Smooth muscle cell (in vitro differentiated cells): ENCODE measurements at regions not wholly inside any gene's neighbourhood (a gene's known extent, or its start where the extent isn't known, plus 50 kb on each side); places are given as distances from the start of the nearest gene placed in this dataset.

Experiments used
- DNase-seq: peaks from one replicate; lab custom pipeline; 2025; ENCODE audit not compliant: unreplicated experiment; lab: John Stamatoyannopoulos, UW
- H2AFZ ChIP-seq: fragments of 200-600 bp; sonication (generic); 2 replicates; pipeline ENCODE4 v1.6.0; 2016; ENCODE audit warnings: antibody characterized with exemption, low read depth, mild to moderate bottlenecking
- H3F3A ChIP-seq: fragments of 200-600 bp; sonication (generic); 2 replicates; pipeline ENCODE4 v1.6.0; 2017; ENCODE audit warnings: antibody characterized with exemption, low read depth
- H3K27ac ChIP-seq: fragments of 200-600 bp; sonication (generic); 2 replicates; pipeline ENCODE4 v1.5.1; 2016; ENCODE audit warnings: low read depth, mild to moderate bottlenecking
- H3K27me3 ChIP-seq: fragments of 200-600 bp; sonication (generic); 2 replicates; pipeline ENCODE4 v1.6.1; 2016; ENCODE audit warnings: low read depth, mild to moderate bottlenecking
- H3K36me3 ChIP-seq: fragments of 200-600 bp; sonication (generic); 2 replicates; pipeline ENCODE4 v1.5.1; 2016; ENCODE audit warnings: low read depth
- H3K4me1 ChIP-seq: fragments of 200-600 bp; sonication (generic); 2 replicates; pipeline ENCODE4 v1.5.1; 2016; ENCODE audit warnings: low read depth
- H3K4me2 ChIP-seq: fragments of 200-600 bp; sonication (generic); 2 replicates; pipeline ENCODE4 v1.6.0; 2016; ENCODE audit warnings: mild to moderate bottlenecking
- H3K4me3 ChIP-seq: fragments of 200-600 bp; sonication (generic); 2 replicates; pipeline ENCODE4 v1.5.1; 2016; ENCODE audit warnings: mild to moderate bottlenecking
- H3K79me2 ChIP-seq: fragments of 200-600 bp; sonication (generic); 2 replicates; pipeline ENCODE4 v1.6.0; 2016; ENCODE audit warnings: low read depth, mild to moderate bottlenecking
- H3K9ac ChIP-seq: fragments of 200-600 bp; sonication (generic); 2 replicates; pipeline ENCODE4 v1.6.0; 2016; ENCODE audit warnings: low read depth
- H3K9me3 ChIP-seq: fragments of 200-600 bp; sonication (generic); replicated peaks from 2 replicates; pipeline ENCODE4 v1.5.1; 2016; ENCODE audit warnings: low read depth
- H4K20me1 ChIP-seq: fragments of 200-600 bp; sonication (generic); 2 replicates; pipeline ENCODE4 v1.6.0; 2016; ENCODE audit warnings: low read depth
- CTCF ChIP-seq: fragments of 200-600 bp; sonication (generic); IDR thresholded peaks from 2 replicates; pipeline ENCODE4 v1.5.1; 2017; ENCODE audit warnings: borderline replicate concordance, mild to moderate bottlenecking, antibody characterized with exemption; ENCODE audit not compliant: insufficient read depth, poor library complexity, severe bottlenecking
- WGBS: methylation state at CpG from one replicate; pipeline ENCODE4 v1.1.7; 2016; ENCODE audit warnings: low lambda C conversion rate; 5-methylcytosine and 5-hydroxymethylcytosine counted together

GRCh38 chr3:164687902-164688301 lies 390.4 kb downstream of the SI start:
- DNase-seq, result no peak
- H3K36me3 ChIP-seq, result no peaks in the 10 kb centered on the region
- H4K20me1 ChIP-seq, result no peaks in the 10 kb centered on the region
- WGBS, result 80% methylated on average over 1 of the region's 1 CpG
- TF ChIP-seq CTCF, result no peak
- no peaks in the 10 kb centered on the region for H3K79me2 ChIP-seq
- H2AFZ ChIP-seq, result no peak overlapping the region
- H3K27ac ChIP-seq, result no peak overlapping the region
- H3K27me3 ChIP-seq, result no peaks in the 10 kb centered on the region
- no peak overlapping the region for H3K4me2 ChIP-seq
- no peaks in the 10 kb centered on the region for H3F3A ChIP-seq
- no peak overlapping the region for H3K9ac ChIP-seq
- no peaks in the 10 kb centered on the region for H3K4me1 ChIP-seq
- no peak overlapping the region for H3K4me3 ChIP-seq
- no peaks in the 10 kb centered on the region for H3K9me3 ChIP-seq

GRCh38 chr3:164687211-164687610 lies 391.1 kb downstream of the SI start:
- H3K4me3 ChIP-seq, result no peak overlapping the region
- 94% methylated on average over 3 of the region's 3 CpGs for WGBS
- no peaks in the 10 kb centered on the region for H3K9me3 ChIP-seq
- no peaks in the 10 kb centered on the region for H3K36me3 ChIP-seq
- no peaks in the 10 kb centered on the region for H3K27me3 ChIP-seq
- no peaks in the 10 kb centered on the region for H3K4me1 ChIP-seq
- H3K4me2 ChIP-seq, result no peak overlapping the region
- H4K20me1 ChIP-seq, result no peaks in the 10 kb centered on the region
- H3K27ac ChIP-seq, result no peak overlapping the region
- H3K79me2 ChIP-seq, result no peaks in the 10 kb centered on the region
- DNase-seq, result no peak
- no peak for TF ChIP-seq CTCF
- H2AFZ ChIP-seq, result no peak overlapping the region
- H3K9ac ChIP-seq, result no peak overlapping the region
- no peaks in the 10 kb centered on the region for H3F3A ChIP-seq

- H3K4me2 ChIP-seq, result no peak overlapping the region
- no peak for TF ChIP-seq CTCF
- H3K9ac ChIP-seq, result no peak overlapping the region
- no peaks in the 10 kb centered on the region for H3K9me3 ChIP-seq
- no peak overlapping the region for H2AFZ ChIP-seq
- H3K36me3 ChIP-seq, result no peaks in the 10 kb centered on the region
- H4K20me1 ChIP-seq, result no peaks in the 10 kb centered on the region
- no peak overlapping the region for H3K27ac ChIP-seq
- no peaks in the 10 kb centered on the region for H3K27me3 ChIP-seq
- no peaks in the 10 kb centered on the region for H3K4me1 ChIP-seq
- H3K4me3 ChIP-seq, result no peak overlapping the region
- no peaks in the 10 kb centered on the region for H3K79me2 ChIP-seq
- H3F3A ChIP-seq, result no peaks in the 10 kb centered on the region
- no peak for DNase-seq
- WGBS, result 68% methylated on average over 3 of the region's 3 CpGs
Observed at GRCh38 chr3:164683489-164683888, 394.8 kb downstream of the SI start.

- H3K27me3 ChIP-seq, result no peaks in the 10 kb centered on the region
- H3K79me2 ChIP-seq, result no peaks in the 10 kb centered on the region
- H3K9me3 ChIP-seq, result no peaks in the 10 kb centered on the region
- no peak overlapping the region for H3K4me3 ChIP-seq
- no peaks in the 10 kb centered on the region for H4K20me1 ChIP-seq
- 74% methylated on average over 1 of the region's 1 CpG for WGBS
- no peak overlapping the region for H3K27ac ChIP-seq
- no peak for TF ChIP-seq CTCF
- no peak overlapping the region for H3K9ac ChIP-seq
- DNase-seq, result no peak
- H3K36me3 ChIP-seq, result no peaks in the 10 kb centered on the region
- H3K4me1 ChIP-seq, result no peaks in the 10 kb centered on the region
- H2AFZ ChIP-seq, result no peak overlapping the region
- no peak overlapping the region for H3K4me2 ChIP-seq
- H3F3A ChIP-seq, result no peaks in the 10 kb centered on the region
Observed at GRCh38 chr3:164679245-164679644, 399.1 kb downstream of the SI start.
